ENCODE measurements at regions not wholly inside any gene's neighbourhood (a gene's known extent, or its start where the extent isn't known, plus 50 kb on each side); places are given as distances from the start of the nearest gene placed in this dataset.
"Not testable (repeated sequence)": the region's sequence is repeated elsewhere in the genome, so short reads cannot be mapped to it uniquely, and the experiment has no call there.

DNA sequence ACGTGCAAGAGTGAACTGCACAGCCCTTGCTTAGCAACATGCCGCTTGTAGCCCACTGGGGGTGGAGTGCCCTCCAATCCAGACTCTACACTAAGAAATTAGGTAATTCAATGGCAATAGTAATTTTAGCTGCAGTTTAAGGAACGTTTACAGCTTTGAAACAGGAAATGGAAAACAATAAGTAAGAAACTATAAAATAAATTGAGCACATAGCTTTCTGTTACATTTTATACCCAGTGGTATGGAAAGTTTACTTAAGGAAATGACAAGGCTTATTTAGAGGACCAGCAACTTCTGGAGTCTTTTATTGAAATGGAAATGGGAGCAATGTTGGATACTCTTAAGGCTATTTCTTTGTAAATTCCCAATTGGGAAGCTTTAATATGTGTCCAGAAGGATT, 373.2 kb downstream of the KCNRG start:
- no peak overlapping the region for H3K4me3 ChIP-seq (ENCODE audit: low read depth, low read length)
- TF ChIP-seq POLR2A (IDR thresholded peaks at IDR 0.05; ENCODE audit: extremely low read depth, insufficient read length): no peak
- TF ChIP-seq MAX (IDR thresholded peaks at IDR 0.05; ENCODE audit: low read depth, low read length): no peak
- TF ChIP-seq MYC (IDR thresholded peaks at IDR 0.05; ENCODE audit: low read depth, low read length): no peak
- TF ChIP-seq, protein P1, sequence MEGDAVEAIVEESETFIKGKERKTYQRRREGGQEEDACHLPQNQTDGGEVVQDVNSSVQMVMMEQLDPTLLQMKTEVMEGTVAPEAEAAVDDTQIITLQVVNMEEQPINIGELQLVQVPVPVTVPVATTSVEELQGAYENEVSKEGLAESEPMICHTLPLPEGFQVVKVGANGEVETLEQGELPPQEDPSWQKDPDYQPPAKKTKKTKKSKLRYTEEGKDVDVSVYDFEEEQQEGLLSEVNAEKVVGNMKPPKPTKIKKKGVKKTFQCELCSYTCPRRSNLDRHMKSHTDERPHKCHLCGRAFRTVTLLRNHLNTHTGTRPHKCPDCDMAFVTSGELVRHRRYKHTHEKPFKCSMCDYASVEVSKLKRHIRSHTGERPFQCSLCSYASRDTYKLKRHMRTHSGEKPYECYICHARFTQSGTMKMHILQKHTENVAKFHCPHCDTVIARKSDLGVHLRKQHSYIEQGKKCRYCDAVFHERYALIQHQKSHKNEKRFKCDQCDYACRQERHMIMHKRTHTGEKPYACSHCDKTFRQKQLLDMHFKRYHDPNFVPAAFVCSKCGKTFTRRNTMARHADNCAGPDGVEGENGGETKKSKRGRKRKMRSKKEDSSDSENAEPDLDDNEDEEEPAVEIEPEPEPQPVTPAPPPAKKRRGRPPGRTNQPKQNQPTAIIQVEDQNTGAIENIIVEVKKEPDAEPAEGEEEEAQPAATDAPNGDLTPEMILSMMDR (IDR thresholded peaks at IDR 0.05; ENCODE audit: low read depth, low read length): no peak
- no peak for DNase-seq (ENCODE audit: low read depth)

- TF ChIP-seq, protein P1 (IDR thresholded peaks at IDR 0.05; ENCODE audit: low read depth, low read length): no peak
- TF ChIP-seq MYC (IDR thresholded peaks at IDR 0.05; ENCODE audit: low read depth, low read length): no peak
- no peak for TF ChIP-seq POLR2A (IDR thresholded peaks at IDR 0.05; ENCODE audit: extremely low read depth, insufficient read length)
- TF ChIP-seq MAX (IDR thresholded peaks at IDR 0.05; ENCODE audit: low read depth, low read length): no peak
These were observed 374.5 kb downstream of the KCNRG start for GRCh38 chr13:50389726-50390125.

DNA sequence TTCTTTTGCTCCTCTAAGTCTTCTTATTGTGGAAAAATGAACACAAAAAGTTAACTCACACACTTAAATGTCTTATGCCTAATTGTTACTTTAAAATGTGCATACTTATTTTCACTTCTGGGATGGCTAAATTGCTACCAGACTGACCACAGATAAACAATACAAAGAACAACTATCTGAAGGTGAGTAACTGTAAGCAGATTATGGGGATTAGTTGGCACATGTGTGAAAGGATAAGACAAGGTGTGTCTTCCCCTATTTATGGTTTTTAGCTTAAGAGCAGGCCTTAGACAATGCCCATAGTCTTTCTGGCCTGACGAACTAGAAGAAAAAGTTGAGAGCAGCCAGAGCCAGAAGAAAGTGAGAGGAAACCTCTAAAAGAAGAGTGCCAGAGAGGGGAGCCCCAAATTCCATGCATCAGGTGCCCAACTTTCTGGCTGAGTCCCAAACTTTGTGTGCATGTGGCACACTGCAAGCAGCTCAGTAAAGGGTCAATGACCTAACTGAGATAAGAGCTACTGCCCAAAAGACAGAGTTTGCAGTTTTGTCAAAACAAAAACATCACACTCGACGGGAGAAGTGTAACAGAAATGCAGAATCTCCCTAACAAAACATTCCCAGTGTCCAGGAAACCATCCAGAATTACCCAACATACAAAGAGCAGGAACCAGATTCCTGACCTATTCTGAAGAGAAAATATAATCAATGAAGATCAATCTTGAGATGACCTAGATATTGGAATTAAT, 375.4 kb downstream of the KCNRG start:
- H3K4me3 ChIP-seq (ENCODE audit: low read depth, low read length): no peak overlapping the region
- no peak for TF ChIP-seq MAX (IDR thresholded peaks at IDR 0.05; ENCODE audit: low read depth, low read length)
- TF ChIP-seq MYC (IDR thresholded peaks at IDR 0.05; ENCODE audit: low read depth, low read length): no peak
- TF ChIP-seq POLR2A (IDR thresholded peaks at IDR 0.05; ENCODE audit: extremely low read depth, insufficient read length): no peak
- TF ChIP-seq, protein P1 (IDR thresholded peaks at IDR 0.05; ENCODE audit: low read depth, low read length): no peak
- no peak for DNase-seq (ENCODE audit: low read depth)

More at GRCh38 chr13:50389726-50390125, 374.5 kb downstream of the KCNRG start:
- no peak overlapping the region for H3K4me3 ChIP-seq (ENCODE audit: low read depth, low read length)
- DNase-seq (ENCODE audit: low read depth): no peak

- DNase-seq (ENCODE audit: low read depth): no peak
- H3K4me3 ChIP-seq (ENCODE audit: low read depth, low read length): no peak overlapping the region
- TF ChIP-seq MYC (IDR thresholded peaks at IDR 0.05; ENCODE audit: low read depth, low read length) (no peak), POLR2A (IDR thresholded peaks at IDR 0.05; ENCODE audit: extremely low read depth, insufficient read length) (no peak), MAX (IDR thresholded peaks at IDR 0.05; ENCODE audit: low read depth, low read length) (no peak)
- TF ChIP-seq, protein P1 (IDR thresholded peaks at IDR 0.05; ENCODE audit: low read depth, low read length): no peak
These were observed 377.7 kb downstream of the KCNRG start for GRCh38 chr13:50392977-50393376.

DNA sequence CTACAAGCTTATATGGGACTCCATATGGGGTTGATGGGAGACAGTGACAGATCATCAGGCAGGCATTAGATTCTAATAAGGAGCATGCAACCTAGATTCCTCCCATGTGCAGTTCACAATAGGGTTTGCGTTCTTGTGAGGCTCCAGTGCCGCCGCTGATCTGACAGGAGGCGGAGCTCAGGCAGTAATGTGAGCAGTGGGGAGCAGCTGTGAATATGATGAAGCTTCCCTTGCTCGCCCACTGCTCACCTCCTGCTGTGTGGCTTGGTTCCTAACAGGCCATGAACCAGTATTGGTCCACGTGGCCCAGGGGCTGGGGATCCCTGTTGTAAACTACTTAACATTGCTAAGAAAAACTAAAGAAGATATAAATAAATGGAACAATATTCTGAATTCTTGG, 378.4 kb downstream of the KCNRG start:
- no peak for DNase-seq (ENCODE audit: low read depth)
- no peak overlapping the region for H3K4me3 ChIP-seq (ENCODE audit: low read depth, low read length)
- TF ChIP-seq MAX (IDR thresholded peaks at IDR 0.05; ENCODE audit: low read depth, low read length): 0 out of 2 replicates have a peak, but pooled peaks have one; percentile 45
- no peak for TF ChIP-seq POLR2A (IDR thresholded peaks at IDR 0.05; ENCODE audit: extremely low read depth, insufficient read length)

- no peak for TF ChIP-seq MAX (IDR thresholded peaks at IDR 0.05; ENCODE audit: low read depth, low read length)
- TF ChIP-seq, protein P1 (IDR thresholded peaks at IDR 0.05; ENCODE audit: low read depth, low read length): no peak
- TF ChIP-seq POLR2A (IDR thresholded peaks at IDR 0.05; ENCODE audit: extremely low read depth, insufficient read length): no peak
- no peak for TF ChIP-seq MYC (IDR thresholded peaks at IDR 0.05; ENCODE audit: low read depth, low read length)
- no peak overlapping the region for H3K4me3 ChIP-seq (ENCODE audit: low read depth, low read length)
- DNase-seq (ENCODE audit: low read depth): no peak
These were observed 380.8 kb downstream of the KCNRG start for GRCh38 chr13:50396001-50396400.

DNA sequence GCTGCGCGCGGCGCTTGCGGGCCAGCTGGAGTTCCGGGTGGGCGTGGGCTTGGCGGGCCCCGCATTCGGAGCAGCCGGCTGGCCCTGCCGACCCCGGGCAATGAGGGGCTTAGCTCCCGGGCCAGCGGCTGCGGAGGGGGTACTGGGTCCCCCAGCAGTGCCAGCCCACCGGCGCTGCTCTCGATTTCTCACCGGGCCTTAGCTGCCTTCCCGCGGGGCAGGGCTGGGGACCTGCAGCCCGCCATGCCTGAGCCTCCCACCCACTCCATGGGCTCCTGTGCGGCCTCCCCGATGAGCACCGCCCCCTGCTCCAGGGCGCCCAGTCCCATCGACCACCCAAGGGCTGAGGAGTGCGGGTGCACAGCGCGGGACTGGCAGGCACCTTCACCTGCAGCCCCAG, 381.4 kb downstream of the KCNRG start:
- not testable (repeated sequence) for H3K4me3 ChIP-seq (ENCODE audit: low read depth, low read length); DNase-seq (ENCODE audit: low read depth)
